ENCODE measurements at regions not wholly inside any gene's neighbourhood (a gene's known extent, or its start where the extent isn't known, plus 50 kb on each side); places are given as distances from the start of the nearest gene placed in this dataset.
"Not testable (repeated sequence)": the region's sequence is repeated elsewhere in the genome, so short reads cannot be mapped to it uniquely, and the experiment has no call there.

DNA sequence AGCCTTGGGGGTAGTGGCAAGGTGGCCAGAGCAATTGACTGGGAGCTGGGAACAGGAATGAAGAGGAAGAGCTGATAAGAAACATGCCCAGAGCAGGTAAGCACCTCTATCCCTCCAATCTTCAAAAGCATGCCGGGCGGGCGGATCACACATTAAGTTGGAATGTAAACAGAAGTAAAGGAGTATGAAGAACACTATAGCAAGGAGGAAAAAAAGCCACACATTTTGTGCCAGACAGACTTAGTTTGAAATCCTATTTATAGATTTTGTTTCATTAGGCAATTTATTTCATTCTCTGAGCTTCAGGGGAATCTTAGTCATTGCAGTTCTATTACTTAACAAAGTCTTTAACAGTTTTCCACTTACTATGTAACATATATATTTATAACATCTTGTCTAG lies 173.9 kb upstream of the TNC start:
- DNase-seq = no peak

DNA sequence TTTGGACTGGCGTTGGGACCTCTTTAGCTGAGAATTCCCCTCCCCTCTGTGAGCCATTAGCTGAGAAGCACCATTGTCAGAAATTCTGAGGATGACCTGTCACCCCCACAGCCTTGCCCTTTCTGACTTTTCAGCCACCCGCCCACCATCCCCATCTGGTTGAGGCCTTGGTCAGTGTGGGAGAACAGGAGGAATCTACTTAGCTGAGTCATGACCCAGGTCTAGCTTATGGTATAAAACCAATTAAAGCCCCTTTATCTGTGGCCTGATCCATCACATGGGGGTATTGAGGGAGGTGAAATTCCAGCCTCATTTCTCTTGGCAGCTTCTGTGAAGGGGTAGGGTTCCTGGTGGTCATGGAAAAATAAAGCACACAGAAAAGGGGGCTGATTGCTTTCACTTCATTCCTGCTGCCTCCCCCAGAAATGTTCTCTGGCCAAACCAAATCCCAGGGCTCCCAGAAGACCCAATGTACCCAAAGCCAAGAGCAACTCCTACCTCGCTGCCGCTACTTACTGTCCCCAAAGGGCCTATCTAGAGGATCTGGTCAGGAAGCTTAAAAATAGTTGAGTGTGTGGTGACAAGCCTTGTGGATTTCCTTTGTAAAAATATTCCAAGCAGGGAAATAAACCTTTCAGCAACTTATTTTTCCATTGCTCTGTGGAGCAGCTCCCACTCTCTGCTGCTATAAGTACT lies 174.8 kb upstream of the TNC start:
- in situ Hi-C loops (cut with MboI; ENCODE audit: low pct_unique_long_range_greater_than_20kb, low sequenced_read_pairs) = no loop called here
- no peak for DNase-seq

More for the DNA sequence above, 173.9 kb upstream of the TNC start:
- in situ Hi-C loops (cut with MboI; ENCODE audit: low pct_unique_long_range_greater_than_20kb, low sequenced_read_pairs) = no loop called here

DNA sequence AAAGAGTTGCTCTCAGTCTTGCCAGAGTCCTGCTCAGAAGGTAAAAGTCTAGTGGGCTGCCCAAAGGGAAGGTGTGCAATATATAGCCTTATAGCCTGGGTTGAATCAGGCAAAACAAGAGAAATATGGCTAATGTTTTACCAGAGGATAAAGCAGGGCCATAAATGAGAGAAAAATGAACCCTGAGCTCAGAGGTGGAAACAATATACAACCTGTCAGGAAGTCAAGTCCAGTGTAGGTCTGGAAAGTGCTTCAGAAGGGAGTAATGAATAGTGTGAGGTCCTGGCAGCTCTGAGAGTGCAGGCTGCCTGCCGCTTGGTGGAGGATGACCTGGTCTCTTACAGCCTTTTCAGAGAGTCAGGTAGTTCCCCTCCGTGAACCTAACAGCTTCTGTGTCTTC lies 177.8 kb upstream of the TNC start:
- in situ Hi-C loops (cut with MboI; ENCODE audit: low pct_unique_long_range_greater_than_20kb, low sequenced_read_pairs) = no loop called here
- no peak for DNase-seq

- DNase-seq = no peak
These were observed 179.0 kb upstream of the TNC start for GRCh38 chr9:115296831-115297565.

GRCh38 chr9:115300116-115300515 lies 182.2 kb upstream of the TNC start:
- in situ Hi-C loops (cut with MboI; ENCODE audit: low pct_unique_long_range_greater_than_20kb, low sequenced_read_pairs) = no loop called here

More at GRCh38 chr9:115296831-115297565, 179.0 kb upstream of the TNC start:
- in situ Hi-C loops (cut with MboI; ENCODE audit: low pct_unique_long_range_greater_than_20kb, low sequenced_read_pairs) = no loop called here

GRCh38 chr9:115300874-115301273 lies 182.9 kb upstream of the TNC start:
- in situ Hi-C loops (cut with MboI; ENCODE audit: low pct_unique_long_range_greater_than_20kb, low sequenced_read_pairs) = no loop called here
- DNase-seq = no peak

More at GRCh38 chr9:115300116-115300515, 182.2 kb upstream of the TNC start:
- no peak for DNase-seq

GRCh38 chr9:115301581-115301980 lies 183.6 kb upstream of the TNC start:
- in situ Hi-C loops (cut with MboI; ENCODE audit: low pct_unique_long_range_greater_than_20kb, low sequenced_read_pairs) = no loop called here

DNA sequence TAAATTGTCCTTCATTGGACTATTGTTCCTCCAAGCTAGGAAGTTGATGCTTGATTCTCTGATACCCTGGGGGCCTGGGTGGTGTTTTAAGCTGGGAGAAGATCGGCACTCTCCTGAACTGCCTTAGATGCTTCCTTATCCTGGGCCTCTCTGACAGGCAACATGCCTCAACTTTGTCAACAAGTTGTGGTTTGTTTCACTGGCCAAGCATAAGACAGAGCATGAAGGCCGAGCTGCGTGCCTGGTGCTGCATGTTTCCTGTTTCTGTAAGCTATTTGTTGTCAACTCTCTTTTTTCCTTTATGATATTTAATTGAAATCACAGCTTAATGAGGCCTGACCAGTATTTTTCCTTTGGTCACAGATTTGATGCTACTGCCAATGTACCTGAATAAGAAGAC lies 187.6 kb upstream of the TNC start:
- no peak for DNase-seq
- in situ Hi-C loops (cut with MboI; ENCODE audit: low pct_unique_long_range_greater_than_20kb, low sequenced_read_pairs) = no loop called here

More at GRCh38 chr9:115301581-115301980, 183.6 kb upstream of the TNC start:
- no peak for DNase-seq

DNA sequence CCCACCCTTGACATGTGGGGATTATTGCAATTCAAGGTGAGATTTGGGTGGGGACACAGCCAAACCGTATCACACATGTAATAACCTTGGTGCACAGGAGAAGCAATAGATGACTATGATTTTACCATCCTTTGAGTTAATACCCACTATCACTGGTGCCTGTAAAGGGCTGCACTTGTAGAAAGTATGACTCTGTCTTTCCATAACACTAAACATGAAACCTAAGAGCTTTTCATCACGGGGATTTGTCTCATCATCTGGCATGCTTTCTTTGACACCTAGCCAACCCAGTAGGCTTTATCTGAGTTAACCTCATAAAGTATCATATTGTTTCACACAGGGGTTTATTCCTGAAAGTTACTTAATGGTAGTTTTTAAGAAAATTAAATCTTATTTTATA lies 188.9 kb upstream of the TNC start:
- in situ Hi-C loops (cut with MboI; ENCODE audit: low pct_unique_long_range_greater_than_20kb, low sequenced_read_pairs) = no loop called here
- DNase-seq = no peak

DNA sequence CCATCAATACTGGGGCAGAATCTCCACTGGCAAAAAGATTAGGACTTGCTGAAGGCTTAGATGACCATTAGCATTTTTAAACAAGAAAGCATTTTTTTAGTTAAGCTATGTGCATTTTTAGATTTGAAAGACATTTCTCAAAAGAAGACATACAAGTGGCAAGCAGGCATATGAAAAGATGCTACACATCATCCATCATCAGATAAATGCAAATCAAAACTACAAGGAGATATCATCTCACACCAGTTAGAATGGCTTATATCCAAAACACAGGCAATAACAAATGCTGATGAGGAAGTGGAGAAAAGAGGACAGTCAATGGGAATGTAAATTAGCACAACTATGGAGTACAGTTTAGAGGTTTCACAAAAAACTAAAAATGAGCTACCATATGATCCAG lies 195.6 kb upstream of the TNC start:
- no peak for DNase-seq
- in situ Hi-C loops (cut with MboI; ENCODE audit: low pct_unique_long_range_greater_than_20kb, low sequenced_read_pairs) = no loop called here

GRCh38 chr9:115326461-115326860 lies 208.5 kb upstream of the TNC start:
- DNase-seq = no peak

DNA sequence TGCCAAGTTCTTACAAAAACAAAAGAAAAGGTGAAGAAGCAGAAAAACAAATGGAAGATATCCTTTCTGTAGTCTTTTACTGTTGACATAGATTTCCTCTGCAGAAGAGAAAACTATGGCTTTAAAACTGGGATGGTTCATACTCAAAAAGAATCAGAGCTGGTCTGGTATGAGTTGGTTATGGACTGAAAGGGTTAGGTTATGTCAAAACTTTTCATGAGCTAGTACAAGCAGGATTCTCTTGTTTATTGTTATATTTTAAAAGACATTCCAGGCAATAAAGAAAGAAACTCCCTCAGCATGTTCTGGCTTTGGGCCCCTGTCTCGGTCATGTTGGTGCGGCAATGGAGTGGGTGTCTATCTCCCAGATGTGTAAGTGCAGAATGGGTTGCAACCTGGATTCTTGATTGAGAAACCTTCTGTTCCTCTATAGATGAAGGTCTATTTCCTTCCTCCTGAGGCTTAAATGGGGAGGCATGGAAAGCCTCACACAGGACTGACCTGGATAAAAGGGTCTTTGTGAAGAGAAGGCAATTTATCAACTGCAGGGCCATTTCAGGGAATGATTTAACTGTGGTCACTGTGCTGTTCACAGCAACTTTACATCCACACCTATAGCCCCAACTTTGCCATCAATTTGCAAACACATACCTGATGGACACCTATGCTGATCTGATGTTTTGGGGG lies 209.6 kb upstream of the TNC start:
- no peak for DNase-seq
- in situ Hi-C loops (cut with MboI; ENCODE audit: low pct_unique_long_range_greater_than_20kb, low sequenced_read_pairs) = no loop called here

More at GRCh38 chr9:115326461-115326860, 208.5 kb upstream of the TNC start:
- in situ Hi-C loops (cut with MboI; ENCODE audit: low pct_unique_long_range_greater_than_20kb, low sequenced_read_pairs) = no loop called here

GRCh38 chr9:115328228-115328627 lies 210.3 kb upstream of the TNC start:
- in situ Hi-C loops (cut with MboI; ENCODE audit: low pct_unique_long_range_greater_than_20kb, low sequenced_read_pairs) = no loop called here
- DNase-seq = no peak

DNA sequence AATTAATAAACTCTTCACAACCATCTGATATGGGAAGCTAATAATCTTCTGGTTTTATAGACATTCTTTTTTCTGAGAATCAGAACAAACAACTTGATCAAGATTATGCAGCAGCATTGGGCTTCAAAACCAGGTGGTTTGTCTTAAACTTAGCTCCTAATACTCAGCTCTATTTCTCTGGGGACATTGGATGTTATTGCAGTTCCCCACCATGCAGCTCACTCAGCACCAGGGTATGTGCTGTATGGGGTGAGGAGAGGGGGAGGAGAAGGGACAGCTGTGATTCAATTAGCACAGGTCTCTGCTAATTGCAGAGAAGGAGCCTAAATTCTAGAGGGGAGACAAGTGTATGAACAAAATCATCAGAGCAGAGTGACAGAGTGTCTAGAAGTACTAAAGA lies 210.7 kb upstream of the TNC start:
- DNase-seq = no peak
- in situ Hi-C loops (cut with MboI; ENCODE audit: low pct_unique_long_range_greater_than_20kb, low sequenced_read_pairs) = no loop called here

DNA sequence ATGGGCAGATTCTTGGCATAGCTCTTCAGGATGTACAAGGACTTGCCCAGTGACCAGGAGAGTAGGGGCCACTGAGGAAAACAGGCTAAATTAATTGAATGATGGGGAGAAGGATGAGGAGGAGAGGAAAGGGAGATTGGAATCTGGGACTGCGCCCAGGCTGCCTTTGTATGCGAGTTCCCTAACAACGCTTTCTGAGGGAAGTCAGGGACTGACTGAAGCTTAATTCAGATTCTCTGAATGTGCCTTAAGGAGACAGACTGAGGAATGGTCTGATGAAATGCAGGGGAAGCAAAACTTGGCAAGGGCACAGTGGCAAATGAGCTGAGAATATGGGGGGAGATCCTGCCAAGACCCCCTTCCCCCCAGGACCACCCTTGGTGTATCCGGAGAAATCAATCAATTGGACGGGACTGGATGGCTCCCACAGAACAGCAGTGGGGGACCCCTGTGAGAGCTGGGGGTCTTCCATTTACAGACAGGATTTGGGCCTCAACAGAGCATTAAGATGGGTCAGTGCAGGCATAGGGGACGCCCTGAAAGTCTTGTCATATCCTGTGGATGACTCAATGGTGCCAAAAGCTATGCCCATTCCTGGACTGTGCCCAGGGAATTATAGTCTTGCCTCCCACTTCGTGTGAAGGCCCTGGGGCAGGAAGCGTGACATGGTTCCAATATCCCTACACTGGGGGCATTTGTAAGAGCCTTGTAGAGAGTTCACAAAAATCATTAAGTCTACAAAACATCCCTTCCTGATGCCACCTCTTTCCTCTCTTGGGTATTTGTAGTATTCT lies 215.5 kb upstream of the TNC start:
- in situ Hi-C loops (cut with MboI; ENCODE audit: low pct_unique_long_range_greater_than_20kb, low sequenced_read_pairs) = no loop called here
- DNase-seq = no peak

GRCh38 chr9:115335439-115335838 lies 217.5 kb upstream of the TNC start:
- in situ Hi-C loops (cut with MboI; ENCODE audit: low pct_unique_long_range_greater_than_20kb, low sequenced_read_pairs) = no loop called here
- no peak for DNase-seq

DNA sequence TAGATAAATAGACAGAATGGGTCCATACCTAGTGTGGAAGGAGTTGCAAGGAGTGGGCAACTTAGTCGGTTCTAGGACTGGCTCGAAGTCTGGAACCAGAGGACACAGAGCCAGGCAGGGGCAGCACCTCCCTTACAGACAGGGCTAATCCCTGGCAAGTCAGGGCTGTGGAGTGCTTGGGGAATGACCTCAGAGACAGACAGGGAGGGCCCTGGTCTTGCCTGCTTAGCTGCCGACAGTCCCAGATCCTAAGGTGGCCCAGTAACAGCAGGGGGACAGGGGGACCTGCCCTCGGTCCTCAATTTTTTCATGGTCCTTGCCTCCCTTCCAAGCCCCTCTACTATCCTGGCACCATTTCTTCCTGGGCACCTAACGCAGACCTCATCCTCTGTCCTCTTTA lies 222.4 kb upstream of the TNC start:
- in situ Hi-C loops (cut with MboI; ENCODE audit: low pct_unique_long_range_greater_than_20kb, low sequenced_read_pairs) = no loop called here
- no peak for DNase-seq

DNA sequence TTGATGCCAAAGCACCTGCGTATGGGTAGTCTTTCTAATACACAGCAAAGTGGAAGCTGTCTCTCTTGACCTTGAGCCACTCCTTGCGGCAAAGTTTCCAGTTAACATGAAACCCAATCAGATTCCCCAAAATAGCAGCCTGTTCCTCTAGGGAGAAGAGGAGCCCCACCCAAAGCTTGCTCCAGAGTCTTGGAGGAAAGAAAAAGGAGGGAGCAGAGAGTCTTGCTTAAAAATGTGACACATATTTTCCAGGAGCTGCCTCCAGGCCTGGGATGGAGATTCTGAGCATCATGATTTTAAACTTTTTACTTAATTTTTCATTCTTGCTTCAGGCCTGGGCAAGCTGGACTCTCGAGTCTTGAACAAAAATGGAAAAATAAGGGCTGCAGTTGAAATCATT lies 223.5 kb upstream of the TNC start:
- in situ Hi-C loops (cut with MboI; ENCODE audit: low pct_unique_long_range_greater_than_20kb, low sequenced_read_pairs) = no loop called here
- no peak for DNase-seq

GRCh38 chr9:115347776-115348175 lies 229.8 kb upstream of the TNC start:
- in situ Hi-C loops (cut with MboI; ENCODE audit: low pct_unique_long_range_greater_than_20kb, low sequenced_read_pairs) = not testable (repeated sequence)

More at GRCh38 chr9:115347776-115348175, 229.8 kb upstream of the TNC start:
- DNase-seq = not testable (repeated sequence)
